SU-DHL-6 (cell line): ENCODE measurements at regions not wholly inside any gene's neighbourhood (a gene's known extent, or its start where the extent isn't known, plus 50 kb on each side); places are given as distances from the start of the nearest gene placed in this dataset.

Experiments used
- H2AFZ ChIP-seq: fragments of 200-600 bp; sonication (generic); 2 replicates; pipeline ENCODE4 v1.6.1; 2014; ENCODE audit warnings: low read depth, mild to moderate bottlenecking, moderate library complexity, mixed read lengths, antibody characterized with exemption, low read length; ENCODE audit not compliant: severe bottlenecking
- H3F3A ChIP-seq: fragments of 200-600 bp; shearing (Covaris generic); 2 replicates; pipeline ENCODE4 v1.6.0; 2016; ENCODE audit warnings: antibody characterized with exemption, mild to moderate bottlenecking; ENCODE audit not compliant: insufficient read depth
- H3K27ac ChIP-seq: fragments of 200-600 bp; sonication (generic); 2 replicates; pipeline ENCODE4 v1.5.1; 2016; ENCODE audit warnings: low read depth, mild to moderate bottlenecking, low read length, moderate library complexity, mixed read lengths
- H3K27me3 ChIP-seq: fragments of 200-600 bp; sonication (generic), shearing (Covaris generic); 2 replicates; pipeline ENCODE4 v1.6.0; 2014; ENCODE audit warnings: mild to moderate bottlenecking, low read length
- H3K36me3 ChIP-seq: fragments of 200-600 bp; sonication (generic); 2 replicates; pipeline ENCODE4 v1.6.1; 2014; ENCODE audit warnings: mild to moderate bottlenecking, low read length, mixed read lengths
- H3K4me2 ChIP-seq: fragments of 300-600, 200-600 bp; shearing (Covaris generic), sonication (generic); 2 replicates; pipeline ENCODE4 v1.6.0; 2014; ENCODE audit warnings: low read length, low read depth, mild to moderate bottlenecking; ENCODE audit not compliant: poor library complexity, severe bottlenecking
- H3K4me3 ChIP-seq: fragments of 200-600 bp; sonication (generic); 2 replicates; pipeline ENCODE4 v1.5.1; 2014; ENCODE audit warnings: antibody characterized with exemption, low read length, mild to moderate bottlenecking, mixed read lengths; ENCODE audit not compliant: insufficient read depth, poor library complexity, severe bottlenecking
- H3K79me2 ChIP-seq: fragments of 200-600 bp; sonication (generic); 2 replicates; pipeline ENCODE4 v1.6.1; 2014; ENCODE audit warnings: mild to moderate bottlenecking, low read length, moderate library complexity; ENCODE audit not compliant: insufficient read depth
- H3K9ac ChIP-seq: fragments of 200-600 bp; sonication (generic); 2 replicates; pipeline ENCODE4 v1.7.0; 2014; ENCODE audit warnings: mild to moderate bottlenecking, low read length
- H3K9me2 ChIP-seq: fragments of 200-600 bp; sonication (generic); replicated peaks from 2 replicates; pipeline ENCODE4 v1.6.1; 2014; ENCODE audit warnings: low read length; ENCODE audit not compliant: insufficient read depth
- H3K9me3 ChIP-seq: fragments of 200-600 bp; sonication (generic); 2 replicates; pipeline ENCODE4 v1.6.1; 2014; ENCODE audit warnings: low read length, mixed read lengths; ENCODE audit not compliant: insufficient read depth
- H4K20me1 ChIP-seq: fragments of 200-600 bp; sonication (generic); 2 replicates; pipeline ENCODE4 v1.6.1; 2014; ENCODE audit warnings: low read depth, mild to moderate bottlenecking, antibody characterized with exemption, low read length, moderate library complexity, mixed read lengths
- CTCF ChIP-seq: fragments of 200-600 bp; sonication (generic); IDR thresholded peaks from one replicate; pipeline ENCODE4 v1.5.1; 2017; ENCODE audit warnings: antibody characterized with exemption, mild to moderate bottlenecking, low read length, moderate library complexity; ENCODE audit not compliant: insufficient read depth, poor library complexity, severe bottlenecking
- EZH2phosphoT487 ChIP-seq: fragments of 200-600 bp; sonication (generic), shearing (Covaris generic); conservative IDR thresholded peaks from 2 replicates; pipeline ENCODE4 v1.6.1; 2018; ENCODE audit warnings: mild to moderate bottlenecking, antibody characterized with exemption, low read length, moderate library complexity, mixed read lengths

- TF ChIP-seq EZH2phosphoT487: no peak
- no peak for TF ChIP-seq CTCF
- H2AFZ ChIP-seq: no peak overlapping the region
- no peaks in the 10 kb centered on the region for H3F3A ChIP-seq
- no peak overlapping the region for H3K4me3 ChIP-seq
- H3K79me2 ChIP-seq: no peaks in the 10 kb centered on the region
- no peaks in the 10 kb centered on the region for H3K9me2 ChIP-seq
- H3K9ac ChIP-seq: no peak overlapping the region
- H3K9me3 ChIP-seq: no peaks in the 10 kb centered on the region
- no peaks in the 10 kb centered on the region for H3K27me3 ChIP-seq
- H4K20me1 ChIP-seq: no peaks in the 10 kb centered on the region
- H3K4me2 ChIP-seq: no peak overlapping the region
- no peaks in the 10 kb centered on the region for H3K36me3 ChIP-seq
- no peak overlapping the region for H3K27ac ChIP-seq
These were observed 190.0 kb downstream of the ETS1 start for GRCh38 chr11:128397362-128397761.

GRCh38 chr11:128394431-128395089, 192.8 kb downstream of the ETS1 start:
- Histone ChIP-seq H3K27ac (no peak overlapping the region), H3K36me3 (no peaks in the 10 kb centered on the region), H3K9ac (no peak overlapping the region), H3K9me3 (no peaks in the 10 kb centered on the region), H4K20me1 (no peaks in the 10 kb centered on the region), H3K79me2 (no peaks in the 10 kb centered on the region), H3F3A (no peaks in the 10 kb centered on the region), H2AFZ (no peak overlapping the region), H3K27me3 (no peaks in the 10 kb centered on the region), H3K9me2 (no peaks in the 10 kb centered on the region), H3K4me2 (no peak overlapping the region), H3K4me3 (no peak overlapping the region)
- no peak for TF ChIP-seq CTCF
- no peak for TF ChIP-seq EZH2phosphoT487

- Histone ChIP-seq H3K27ac (no peak overlapping the region), H3K4me3 (no peak overlapping the region), H3K36me3 (no peaks in the 10 kb centered on the region), H3K9me3 (no peaks in the 10 kb centered on the region), H2AFZ (no peak overlapping the region), H3K9ac (no peak overlapping the region), H3F3A (no peaks in the 10 kb centered on the region), H3K27me3 (no peaks in the 10 kb centered on the region), H3K79me2 (no peaks in the 10 kb centered on the region), H4K20me1 (no peaks in the 10 kb centered on the region), H3K4me2 (no peak overlapping the region), H3K9me2 (no peaks in the 10 kb centered on the region)
- TF ChIP-seq CTCF: no peak
- no peak for TF ChIP-seq EZH2phosphoT487
These were observed 195.1 kb downstream of the ETS1 start for GRCh38 chr11:128392259-128392658.
